CD4-positive, alpha-beta T cell treated with Interleukin-6 for 4 hours (primary cell): ENCODE measurements at regions not wholly inside any gene's neighbourhood (a gene's known extent, or its start where the extent isn't known, plus 50 kb on each side); places are given as distances from the start of the nearest gene placed in this dataset.
"Not testable (repeated sequence)": the region's sequence is repeated elsewhere in the genome, so short reads cannot be mapped to it uniquely, and the experiment has no call there.

ENCODE experiments used
- DNase-seq: peaks from one replicate; pipeline ENCODE4 v3.0.0-alpha.2; 2020; ENCODE audit warnings: mixed read lengths

DNA sequence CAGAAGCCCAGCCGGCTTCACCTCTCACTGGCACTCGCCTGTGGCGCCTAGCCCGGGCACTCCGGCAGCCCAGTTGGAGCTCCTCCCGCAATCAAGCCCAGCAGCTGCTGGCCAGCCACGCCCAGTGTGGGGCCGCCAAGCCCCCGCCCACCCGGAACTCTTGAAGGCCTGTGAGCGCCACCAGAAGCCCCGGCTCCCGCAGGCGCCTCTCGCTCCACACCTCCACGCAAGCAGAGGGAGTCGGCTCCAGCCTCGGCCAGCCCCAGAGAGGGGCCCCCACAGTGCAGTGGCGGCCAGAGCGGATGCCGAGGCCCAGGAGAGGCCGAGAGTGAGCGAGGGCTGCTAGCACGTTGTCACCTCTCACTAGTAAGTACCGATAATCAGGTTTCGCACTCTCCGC, 240.7 kb downstream of the TFEC start:
- no peak for DNase-seq

DNA sequence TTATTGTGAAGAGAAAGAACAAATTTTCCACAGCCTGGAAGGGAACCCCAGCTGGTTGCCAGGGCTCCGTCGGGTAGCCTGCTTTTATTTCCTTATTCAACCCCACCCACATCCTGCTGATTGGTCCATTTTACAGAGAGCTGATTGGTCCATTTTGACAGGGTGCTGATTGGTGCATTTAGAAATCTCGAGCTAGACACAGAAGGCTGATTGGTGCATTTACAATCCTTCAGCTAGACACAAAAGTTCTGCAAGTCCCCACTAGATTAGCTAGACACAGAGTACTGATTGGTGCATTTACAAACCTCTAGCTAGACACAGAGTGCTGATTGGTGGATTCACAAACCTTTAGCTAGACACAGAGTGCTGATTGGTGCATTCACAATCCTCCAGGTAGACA, 241.1 kb downstream of the TFEC start:
- DNase-seq, result not testable (repeated sequence)

GRCh38 chr7:115782696-115783490, 247.7 kb downstream of the TFEC start:
- DNase-seq, result no peak

GRCh38 chr7:115779561-115779960, 251.0 kb downstream of the TFEC start:
- no peak for DNase-seq

DNA sequence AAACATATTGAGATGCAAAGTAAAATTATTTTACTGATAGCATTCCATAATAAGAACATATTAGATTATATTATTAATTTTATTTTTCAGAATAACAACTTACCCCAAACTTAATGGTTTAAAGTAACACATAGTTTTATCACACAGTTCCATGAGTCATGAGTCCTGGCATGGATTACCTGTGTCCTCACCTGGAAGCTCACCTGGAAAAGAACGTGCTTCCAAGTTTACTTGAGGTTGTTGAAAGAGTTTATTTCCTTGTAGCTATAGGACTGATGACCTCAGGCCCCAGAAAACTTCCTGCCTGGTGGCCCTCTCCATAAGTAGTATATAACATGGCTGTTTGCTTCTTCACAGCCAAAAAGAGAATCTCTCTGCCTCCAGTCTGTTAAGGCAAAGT, 254.6 kb downstream of the TFEC start:
- DNase-seq, result no peak

- no peak for DNase-seq
Observed at GRCh38 chr7:115763347-115763746, 267.2 kb downstream of the TFEC start.

- DNase-seq, result no peak
Observed at GRCh38 chr7:115758025-115758424, 272.5 kb downstream of the TFEC start.

DNA sequence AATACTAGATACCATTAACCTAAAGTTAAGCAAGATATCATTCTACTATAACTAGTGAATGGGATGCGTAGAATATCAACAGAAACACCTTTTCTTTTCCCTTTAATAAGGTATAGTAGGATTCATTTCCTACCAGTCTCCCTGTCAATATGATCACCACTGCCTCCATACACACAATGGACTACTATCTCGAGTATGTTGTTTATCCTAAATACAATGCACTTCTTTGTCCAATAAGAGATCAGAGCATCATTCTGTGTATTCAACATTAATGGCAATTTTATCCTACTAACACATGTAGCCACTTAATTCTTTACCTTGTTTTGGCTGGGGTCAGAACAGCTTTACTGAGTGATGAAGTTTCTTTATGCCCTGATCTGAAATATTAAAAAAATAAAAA, 276.3 kb downstream of the TFEC start:
- no peak for DNase-seq

DNA sequence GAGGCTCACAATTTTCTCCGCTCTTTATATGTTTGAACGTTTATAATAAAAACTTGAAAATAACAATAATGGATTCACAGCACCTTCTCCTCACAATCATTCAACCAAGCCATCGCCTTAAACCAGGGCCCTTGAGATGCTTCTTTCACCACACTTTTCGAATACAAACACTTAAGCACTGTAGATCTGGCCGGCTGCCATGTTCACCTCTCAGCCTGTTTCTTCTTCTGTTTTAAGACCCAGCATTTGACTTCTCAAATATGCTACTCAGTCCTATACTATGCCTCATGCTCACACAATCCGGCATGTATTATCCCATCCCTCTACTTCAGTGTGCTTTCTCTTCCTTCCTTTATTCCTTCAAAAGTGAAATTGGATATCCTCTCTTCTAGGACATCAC, 280.6 kb downstream of the TFEC start:
- no peak for DNase-seq

- DNase-seq, result no peak
Observed at GRCh38 chr7:115748123-115748738, 282.3 kb downstream of the TFEC start.

- no peak for DNase-seq
Observed at GRCh38 chr7:115747174-115747573, 283.4 kb downstream of the TFEC start.

GRCh38 chr7:115740043-115740442, 290.5 kb downstream of the TFEC start:
- DNase-seq, result no peak

GRCh38 chr7:115734641-115735040, 295.9 kb downstream of the TFEC start:
- no peak for DNase-seq

- DNase-seq, result no peak
Observed at GRCh38 chr7:115731796-115732471, 298.6 kb downstream of the TFEC start.

GRCh38 chr7:115728518-115728917, 302.0 kb downstream of the TFEC start:
- no peak for DNase-seq

GRCh38 chr7:115724400-115725056, 306.0 kb downstream of the TFEC start:
- DNase-seq, result no peak

- DNase-seq, result no peak
Observed at GRCh38 chr7:115722302-115722977, 308.1 kb downstream of the TFEC start.

- DNase-seq, result no peak
Observed at GRCh38 chr7:115721293-115722217, 309.0 kb downstream of the TFEC start.

DNA sequence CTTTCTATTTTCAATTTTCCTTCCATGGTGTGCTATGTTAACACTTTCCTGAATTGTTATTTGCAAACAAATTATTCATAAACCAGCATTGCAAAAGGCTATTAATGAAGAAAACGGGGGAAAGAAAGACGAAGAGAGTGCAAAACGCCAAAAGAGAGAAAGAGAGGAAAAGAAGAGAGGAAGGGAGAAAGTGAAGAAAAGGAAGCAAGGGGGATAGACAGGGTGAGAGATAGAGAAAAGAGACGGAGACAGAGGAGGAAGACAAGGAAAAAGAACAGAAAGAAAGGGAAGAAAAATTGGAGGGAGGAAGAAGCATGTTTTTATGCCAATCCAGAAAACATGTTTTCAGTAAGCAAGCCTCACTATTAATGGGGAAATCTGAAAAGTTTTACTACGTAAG, 310.6 kb downstream of the TFEC start:
- DNase-seq, result no peak

GRCh38 chr7:115709664-115710063, 320.9 kb downstream of the TFEC start:
- DNase-seq, result no peak

DNA sequence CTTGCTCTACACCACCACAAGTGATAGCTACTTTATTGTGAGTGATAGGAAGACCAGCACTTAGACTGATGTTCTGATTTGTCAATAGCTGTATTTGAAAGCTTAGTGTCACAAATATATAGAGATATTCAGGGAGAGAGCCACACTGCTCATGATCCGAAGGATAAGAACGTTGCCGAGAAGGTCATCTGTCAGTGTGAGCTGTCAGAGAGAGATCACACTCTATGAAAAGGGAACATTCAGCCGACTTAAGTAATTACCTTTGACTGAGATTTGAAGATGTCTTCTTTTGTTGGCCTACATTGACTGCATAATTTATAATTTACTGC, 322.6 kb downstream of the TFEC start:
- no peak for DNase-seq
